Naive thymus-derived CD4-positive, alpha-beta T cell (primary cell): ENCODE measurements at regions not wholly inside any gene's neighbourhood (a gene's known extent, or its start where the extent isn't known, plus 50 kb on each side); places are given as distances from the start of the nearest gene placed in this dataset.

Source experiments
- ATAC-seq: fragments of 150-1000 bp; cut with Tn5 transposase; 2 replicates; pipeline ENCODE4 v1.10.0; 2021; ENCODE audit warnings: mild to moderate bottlenecking, moderate library complexity
- CTCF ChIA-PET: fragments of 350-600 bp; sonication (Branson Sonifier 250); formaldehyde crosslinking; loops from one replicate; lab custom pipeline; 2021; ENCODE audit warnings: antibody characterized with exemption; lab: Charles Lee
- POLR2A ChIA-PET: fragments of 350-600 bp; sonication (Branson Sonifier 250); formaldehyde crosslinking; loops from one replicate; lab custom pipeline; 2021; ENCODE audit warnings: antibody characterized with exemption, inconsistent platforms; lab: Charles Lee
- DNase-seq, 9 donors: peaks; one replicate each; pipeline versions ENCODE4 v3.0.0 to v3.0.0-alpha.2; 2020 to 2022; ENCODE audit warnings: mixed read lengths in 1 of 9
- H3K27ac ChIP-seq: one replicate; pipeline ENCODE4 v1.7.0; 2013; ENCODE audit warnings: mild to moderate bottlenecking, low read depth, low read length, moderate library complexity
- H3K27me3 ChIP-seq, 2 donors: one replicate each; pipeline ENCODE4 v1.7.0; 2013; ENCODE audit warnings: low read length in 2 of 2, mild to moderate bottlenecking in 2 of 2, moderate library complexity in 2 of 2; ENCODE audit not compliant: control insufficient read depth in 2 of 2, insufficient read depth in 2 of 2
- H3K36me3 ChIP-seq, 3 experiments: 1 replicate in 2 of 3; 2 replicates in 1 of 3; pipeline ENCODE4 v1.7.0; 2013; ENCODE audit warnings: low read length in 3 of 3, mild to moderate bottlenecking in 3 of 3, moderate library complexity in 1 of 3; ENCODE audit not compliant: insufficient read depth in 3 of 3, control insufficient read depth in 2 of 3
- H3K4me1 ChIP-seq, 2 donors: one replicate each; pipeline ENCODE4 v1.7.0; 2013; ENCODE audit warnings: low read length in 2 of 2, mild to moderate bottlenecking in 2 of 2, moderate library complexity in 1 of 2; ENCODE audit not compliant: control insufficient read depth in 2 of 2, insufficient read depth in 2 of 2
- H3K4me3 ChIP-seq: 2 replicates; pipeline ENCODE4 v1.7.0; 2013; ENCODE audit warnings: mild to moderate bottlenecking, low read length
- H3K9me3 ChIP-seq, 3 experiments: 1 replicate in 2 of 3; 2 replicates in 1 of 3; pipeline ENCODE4 v1.7.0; 2013; ENCODE audit warnings: low read length in 3 of 3; ENCODE audit not compliant: control insufficient read depth in 2 of 3
- H3K27ac Mint-ChIP-seq, 9 donors: one replicate each; pipeline ENCODE4 v1.8.0; 2020 to 2022; ENCODE audit warnings: mixed read lengths in 9 of 9, mild to moderate bottlenecking in 8 of 9, moderate library complexity in 5 of 9, inconsistent platforms in 2 of 9
- H3K27me3 Mint-ChIP-seq, 5 donors: one replicate each; pipeline ENCODE4 v1.8.0; 2021 to 2022; ENCODE audit warnings: mixed read lengths in 5 of 5, mild to moderate bottlenecking in 1 of 5
- H3K36me3 Mint-ChIP-seq, 5 donors: one replicate each; pipeline ENCODE4 v1.8.0; 2020 to 2022; ENCODE audit warnings: mixed read lengths in 5 of 5, mild to moderate bottlenecking in 3 of 5, inconsistent platforms in 1 of 5
- H3K4me1 Mint-ChIP-seq, 7 donors: one replicate each; pipeline ENCODE4 v1.8.0; 2020 to 2022; ENCODE audit warnings: mixed read lengths in 7 of 7, mild to moderate bottlenecking in 3 of 7, inconsistent platforms in 1 of 7
- H3K4me3 Mint-ChIP-seq, 10 donors: one replicate each; pipeline ENCODE4 v1.8.0; 2020 to 2022; ENCODE audit warnings: mild to moderate bottlenecking in 10 of 10, mixed read lengths in 10 of 10, moderate library complexity in 6 of 10, inconsistent platforms in 2 of 10
- H3K9me3 Mint-ChIP-seq, 11 donors: one replicate each; pipeline ENCODE4 v1.8.0; 2020 to 2022; ENCODE audit warnings: mixed read lengths in 11 of 11, mild to moderate bottlenecking in 4 of 11, inconsistent platforms in 1 of 11, moderate library complexity in 1 of 11
- intact Hi-C, 2 donors: fragments of 100-400 bp; cut with micrococcal nuclease; formaldehyde crosslinking; loops; one replicate each; pipeline ENCODE4 v1.15.1; 2023

DNA sequence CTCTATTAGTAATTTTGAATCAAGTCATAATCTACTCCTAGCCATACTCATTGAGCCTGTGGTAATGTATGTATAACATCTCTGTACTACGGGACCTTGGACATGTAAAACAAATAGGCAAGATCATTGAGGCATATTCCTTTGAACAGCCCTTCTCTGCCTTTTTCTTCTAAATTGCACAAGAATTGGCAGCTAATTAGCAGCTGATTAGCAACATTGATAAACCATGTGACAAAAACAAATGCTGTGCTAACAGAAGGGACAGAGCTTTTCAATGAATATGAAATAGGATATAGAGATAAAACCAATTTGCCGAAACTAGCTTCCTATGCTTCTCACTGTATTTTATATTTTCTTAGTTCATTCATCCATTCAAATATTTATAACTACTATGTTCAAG lies 1474.2 kb downstream of the FAM181B start:
- no peaks in the 10 kb centered on the region for H3K4me1 Mint-ChIP-seq
- H3K9me3 Mint-ChIP-seq, result peaks cover 0 to 11% (median 0%) of the 10 kb centered on the region in 11 donors
- POLR2A ChIA-PET, result no interaction called here

DNA sequence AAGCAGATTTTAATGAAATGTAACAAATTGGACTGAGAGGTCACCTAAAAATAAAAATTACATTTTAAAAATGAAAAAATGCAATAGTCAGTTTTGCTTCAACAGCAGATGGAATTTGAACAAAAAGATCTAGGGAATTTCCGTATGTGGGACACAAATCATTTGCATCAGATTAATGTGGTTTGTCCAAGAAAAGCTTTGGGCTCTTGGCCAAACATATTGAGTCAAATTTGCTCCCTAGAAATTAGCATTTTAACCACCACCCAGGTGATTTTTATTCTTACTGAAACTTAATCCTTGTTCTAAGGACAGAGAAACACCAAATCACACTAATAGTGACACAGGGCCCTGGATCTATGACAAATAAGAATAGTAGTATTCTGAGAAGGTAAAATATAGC lies 1477.8 kb downstream of the FAM181B start:
- Histone ChIP-seq H3K9me3 (no peaks in the 10 kb centered on the region), H3K4me1 (no peaks in the 10 kb centered on the region), H3K27ac (no peak overlapping the region), H3K27me3 (no peaks in the 10 kb centered on the region), H3K4me3 (no peak overlapping the region), H3K36me3 (no peaks in the 10 kb centered on the region)
- Mint-ChIP-seq H3K4me3 (no peak overlapping the region), H3K9me3 (peaks cover 0 to 6% (median 0%) of the 10 kb centered on the region in 11 donors), H3K4me1 (no peaks in the 10 kb centered on the region), H3K36me3 (no peaks in the 10 kb centered on the region), H3K27me3 (no peaks in the 10 kb centered on the region), H3K27ac (no peak overlapping the region)
- intact Hi-C loops, result no loop called here
- CTCF ChIA-PET, result no interaction called here
- POLR2A ChIA-PET, result no interaction called here
- ATAC-seq, result no peak
- DNase-seq, result no peak

More for the DNA sequence above, 1474.2 kb downstream of the FAM181B start:
- no peaks in the 10 kb centered on the region for H3K36me3 ChIP-seq
- Mint-ChIP-seq H3K27me3 (no peaks in the 10 kb centered on the region), H3K4me3 (no peak overlapping the region), H3K36me3 (no peaks in the 10 kb centered on the region), H3K27ac (no peak overlapping the region)
- no peaks in the 10 kb centered on the region for H3K4me1 ChIP-seq
- no peak overlapping the region for H3K4me3 ChIP-seq
- intact Hi-C loops, result no loop called here
- ATAC-seq (no peak), DNase-seq (no peak)
- no peaks in the 10 kb centered on the region for H3K9me3 ChIP-seq
- CTCF ChIA-PET, result no interaction called here
- H3K27me3 ChIP-seq, result no peaks in the 10 kb centered on the region
- no peak overlapping the region for H3K27ac ChIP-seq

- no peak for DNase-seq
- no peaks in the 10 kb centered on the region for H3K4me1 ChIP-seq
- ATAC-seq, result no peak
- Mint-ChIP-seq H3K9me3 (peaks cover 0 to 9% (median 1%) of the 10 kb centered on the region in 11 donors), H3K27ac (no peak overlapping the region), H3K4me3 (no peak overlapping the region), H3K36me3 (no peaks in the 10 kb centered on the region), H3K4me1 (no peaks in the 10 kb centered on the region), H3K27me3 (no peaks in the 10 kb centered on the region)
- ChIA-PET CTCF (interaction anchor here (0.7 kb wide), 1 partner anchor 21 kb away, joined by 3 read pairs; no protein-coding TSS in a partner anchor), POLR2A (no interaction called here)
- H3K4me3 ChIP-seq, result no peak overlapping the region
- H3K27ac ChIP-seq, result no peak overlapping the region
- intact Hi-C loops, result no loop called here
- H3K9me3 ChIP-seq, result no peaks in the 10 kb centered on the region
- H3K27me3 ChIP-seq, result no peaks in the 10 kb centered on the region
- no peaks in the 10 kb centered on the region for H3K36me3 ChIP-seq
Measured at GRCh38 chr11:81253244-81253643, 1480.4 kb downstream of the FAM181B start.

GRCh38 chr11:81246941-81247340 lies 1486.7 kb downstream of the FAM181B start:
- Histone ChIP-seq H3K4me1 (no peaks in the 10 kb centered on the region), H3K36me3 (no peaks in the 10 kb centered on the region), H3K27me3 (no peaks in the 10 kb centered on the region), H3K9me3 (no peaks in the 10 kb centered on the region), H3K27ac (no peak overlapping the region), H3K4me3 (no peak overlapping the region)
- ChIA-PET CTCF (no interaction called here), POLR2A (no interaction called here)
- no peaks in the 10 kb centered on the region for H3K4me1 Mint-ChIP-seq
- no peaks in the 10 kb centered on the region for H3K27me3 Mint-ChIP-seq
- no peak overlapping the region for H3K27ac Mint-ChIP-seq
- peaks cover 0 to 14% (median 3%) of the 10 kb centered on the region in 11 donors for H3K9me3 Mint-ChIP-seq
- no peak for ATAC-seq
- H3K36me3 Mint-ChIP-seq, result no peaks in the 10 kb centered on the region
- no peak for DNase-seq
- intact Hi-C loops, result no loop called here
- H3K4me3 Mint-ChIP-seq, result no peak overlapping the region

DNA sequence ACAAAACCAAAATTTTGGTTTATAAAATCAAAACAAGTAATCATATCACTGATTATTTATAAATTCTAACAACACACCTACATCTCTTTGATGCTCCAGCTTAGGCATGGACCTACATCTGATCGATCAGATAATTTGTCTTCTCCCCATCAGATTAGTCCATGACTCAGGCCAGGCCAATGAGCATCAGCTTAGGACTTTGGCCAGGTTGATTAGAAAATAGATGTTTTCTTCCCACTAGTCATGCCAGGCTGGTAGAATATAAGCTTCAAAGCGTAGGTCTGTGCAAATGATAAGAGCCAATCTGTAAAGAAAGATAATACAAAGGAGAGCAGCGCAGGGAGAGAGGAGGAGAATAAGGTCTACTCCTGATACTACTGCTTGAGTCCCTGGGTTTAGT lies 1487.9 kb downstream of the FAM181B start:
- no peaks in the 10 kb centered on the region for H3K36me3 ChIP-seq
- no peak for ATAC-seq
- POLR2A ChIA-PET, result no interaction called here

GRCh38 chr11:81241672-81242275 lies 1491.9 kb downstream of the FAM181B start:
- no peak overlapping the region for H3K4me3 ChIP-seq
- H3K27me3 ChIP-seq, result no peaks in the 10 kb centered on the region
- no peaks in the 10 kb centered on the region for H3K4me1 Mint-ChIP-seq
- DNase-seq, result no peak
- no peaks in the 10 kb centered on the region for H3K36me3 ChIP-seq
- CTCF ChIA-PET, result no interaction called here
- intact Hi-C loops, result no loop called here
- ATAC-seq, result no peak
- H3K36me3 Mint-ChIP-seq, result no peaks in the 10 kb centered on the region
- no peaks in the 10 kb centered on the region for H3K9me3 ChIP-seq
- H3K27me3 Mint-ChIP-seq, result no peaks in the 10 kb centered on the region
- H3K27ac ChIP-seq, result no peak overlapping the region
- no peak overlapping the region for H3K27ac Mint-ChIP-seq
- H3K4me3 Mint-ChIP-seq, result no peak overlapping the region
- POLR2A ChIA-PET, result no interaction called here
- H3K4me1 ChIP-seq, result no peaks in the 10 kb centered on the region
- H3K9me3 Mint-ChIP-seq, result peaks cover 0 to 6% (median 1%) of the 10 kb centered on the region in 11 donors

More for the DNA sequence above, 1487.9 kb downstream of the FAM181B start:
- no peaks in the 10 kb centered on the region for H3K36me3 Mint-ChIP-seq
- Histone ChIP-seq H3K9me3 (no peaks in the 10 kb centered on the region), H3K4me1 (no peaks in the 10 kb centered on the region), H3K27me3 (no peaks in the 10 kb centered on the region), H3K27ac (no peak overlapping the region), H3K4me3 (no peak overlapping the region)
- intact Hi-C loops, result no loop called here
- no peaks in the 10 kb centered on the region for H3K27me3 Mint-ChIP-seq
- no peaks in the 10 kb centered on the region for H3K4me1 Mint-ChIP-seq
- no peak for DNase-seq
- peaks cover 0 to 14% (median 3%) of the 10 kb centered on the region in 11 donors for H3K9me3 Mint-ChIP-seq
- CTCF ChIA-PET, result no interaction called here
- no peak overlapping the region for H3K4me3 Mint-ChIP-seq
- H3K27ac Mint-ChIP-seq, result no peak overlapping the region

DNA sequence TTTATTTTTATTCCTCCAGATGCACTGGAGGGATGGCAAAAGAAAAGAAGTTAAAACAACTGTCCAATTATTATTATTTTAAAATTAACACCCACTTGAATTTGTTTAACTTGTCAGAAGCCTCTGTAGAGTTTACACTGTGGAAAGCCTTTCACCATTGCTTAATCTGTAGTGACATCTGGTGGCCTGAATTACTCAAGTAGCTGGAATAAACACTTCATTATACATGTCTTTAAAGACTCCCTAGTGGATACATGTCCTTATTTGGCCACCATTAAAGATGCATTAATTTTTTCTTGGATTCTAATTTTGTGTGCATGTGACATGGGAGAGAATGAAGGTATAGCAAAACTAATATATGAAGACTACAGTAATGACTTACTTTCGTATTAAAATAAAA lies 1496.5 kb downstream of the FAM181B start:
- Mint-ChIP-seq H3K27ac (no peak overlapping the region), H3K36me3 (no peaks in the 10 kb centered on the region), H3K4me1 (no peaks in the 10 kb centered on the region), H3K9me3 (peaks cover 0 to 5% (median 0%) of the 10 kb centered on the region in 11 donors), H3K4me3 (no peak overlapping the region), H3K27me3 (no peaks in the 10 kb centered on the region)
- ATAC-seq (no peak), DNase-seq (no peak)
- no peak overlapping the region for H3K4me3 ChIP-seq
- POLR2A ChIA-PET, result no interaction called here
- no peak overlapping the region for H3K27ac ChIP-seq
- H3K4me1 ChIP-seq, result no peaks in the 10 kb centered on the region
- H3K36me3 ChIP-seq, result no peaks in the 10 kb centered on the region
- H3K9me3 ChIP-seq, result no peaks in the 10 kb centered on the region
- no peaks in the 10 kb centered on the region for H3K27me3 ChIP-seq
- CTCF ChIA-PET, result no interaction called here
- intact Hi-C loops, result no loop called here
